Endothelial cell of umbilical vein (primary cell): ENCODE measurements at regions not wholly inside any gene's neighbourhood (a gene's known extent, or its start where the extent isn't known, plus 50 kb on each side); places are given as distances from the start of the nearest gene placed in this dataset.

ENCODE experiments used
- BruUV-seq: library from RNA; stranded (reverse); fragments of 400-500 nt; replicated peaks from 2 replicates; lab custom pipeline; 2021; lab: Mats Ljungman, UMichigan
- CTCF ChIA-PET: fragments of 300-600, 350-600 bp; sonication (Branson Sonifier 250); formaldehyde crosslinking; loops from one replicate; lab custom pipeline; 2021; ENCODE audit warnings: antibody characterized with exemption, inconsistent platforms; lab: Charles Lee
- POLR2A ChIA-PET: fragments of 300-600, 350-600 bp; sonication (Branson Sonifier 250); formaldehyde crosslinking; loops from one replicate; lab custom pipeline; 2021; ENCODE audit warnings: antibody characterized with exemption, inconsistent platforms; lab: Charles Lee
- DNase-seq: peaks from one replicate; pipeline ENCODE4 v3.0.0-alpha.2; 2011; ENCODE audit warnings: low read depth, low spot score
- FAIRE-seq: peaks from 2 replicates; lab custom pipeline; 2011; peaks lifted over from hg19 to GRCh38; lab: Jason Lieb, UNC
- H2AFZ ChIP-seq: 2 replicates; pipeline ENCODE4 v1.6.0; 2012; ENCODE audit warnings: low read depth, low read length, control low read depth, inconsistent platforms
- H3K27ac ChIP-seq: 2 replicates; pipeline ENCODE4 v1.5.1; 2011; ENCODE audit warnings: low read depth, mild to moderate bottlenecking, control low read depth, low read length, moderate library complexity; ENCODE audit not compliant: insufficient read depth
- H3K27me3 ChIP-seq, 2 experiments: 2 replicates each; pipeline versions ENCODE4 v1.6.0 to v1.6.1; 2011; ENCODE audit warnings: low read length in 2 of 2, mixed read lengths in 1 of 2; ENCODE audit not compliant: control insufficient read depth in 2 of 2, insufficient read depth in 2 of 2
- H3K36me3 ChIP-seq, 2 experiments: 2 replicates in 1 of 2; 3 replicates in 1 of 2; pipeline ENCODE4 v1.5.1; 2011; ENCODE audit warnings: low read length in 2 of 2, mild to moderate bottlenecking in 1 of 2, moderate library complexity in 1 of 2; ENCODE audit not compliant: control insufficient read depth in 2 of 2, insufficient read depth in 2 of 2; ENCODE audit errors: extremely low read depth in 1 of 2
- H3K4me1 ChIP-seq: 3 replicates; pipeline ENCODE4 v1.5.1; 2011; ENCODE audit warnings: mild to moderate bottlenecking, low read length; ENCODE audit not compliant: control insufficient read depth, insufficient read depth; ENCODE audit errors: extremely low read depth
- H3K4me2 ChIP-seq: 2 replicates; pipeline ENCODE4 v1.6.1; 2011; ENCODE audit warnings: low read length, control low read depth, mixed read lengths; ENCODE audit not compliant: insufficient read depth
- H3K4me3 ChIP-seq, 3 experiments: fragments of 200-600 bp in 1 of 3; sonication (generic), shearing (Covaris generic) in 1 of 3; replicated peaks in 1 of 3; 2 replicates each; pipeline ENCODE4 v1.5.1; 2011 to 2016; ENCODE audit warnings: control low read depth in 3 of 3, low read length in 3 of 3, mild to moderate bottlenecking in 2 of 3, inconsistent platforms in 1 of 3, low read depth in 1 of 3, moderate library complexity in 1 of 3; ENCODE audit not compliant: insufficient read depth in 1 of 3
- H3K79me2 ChIP-seq: 2 replicates; pipeline ENCODE4 v1.6.0; 2012; ENCODE audit warnings: low read length, inconsistent platforms; ENCODE audit not compliant: control insufficient read depth, insufficient read depth
- H3K9ac ChIP-seq: replicated peaks from 2 replicates; pipeline ENCODE3; 2011; ENCODE audit warnings: low read length, control low read depth; ENCODE audit not compliant: insufficient read depth; ENCODE audit errors: extremely low read depth
- H3K9me1 ChIP-seq: replicated peaks from 3 replicates; pipeline ENCODE4 v1.6.0; 2011; ENCODE audit warnings: mild to moderate bottlenecking, low read length; ENCODE audit not compliant: control insufficient read depth, insufficient read depth; ENCODE audit errors: extremely low read depth
- H3K9me3 ChIP-seq: replicated peaks from 2 replicates; pipeline ENCODE4 v1.5.1; 2012; ENCODE audit warnings: low read length, inconsistent platforms; ENCODE audit not compliant: control insufficient read depth, insufficient read depth
- H4K20me1 ChIP-seq: replicated peaks from 2 replicates; pipeline ENCODE3; 2011; ENCODE audit warnings: mild to moderate bottlenecking, low read length; ENCODE audit not compliant: control insufficient read depth, insufficient read depth; ENCODE audit errors: extremely low read depth
- CTCF ChIP-seq, 2 donors: IDR thresholded peaks; 1 replicate in 1 of 2; 2 replicates in 1 of 2; pipeline ENCODE4 v1.5.1; 2011; ENCODE audit warnings: low read length in 2 of 2, mild to moderate bottlenecking in 2 of 2, moderate library complexity in 2 of 2, control low read depth in 1 of 2, inconsistent platforms in 1 of 2, low read depth in 1 of 2; ENCODE audit not compliant: insufficient read depth in 1 of 2; ENCODE audit errors: extremely low read depth in 1 of 2
- FOS ChIP-seq: IDR thresholded peaks from 2 replicates; pipeline ENCODE4 v1.6.1; 2011; ENCODE audit warnings: mild to moderate bottlenecking, low read length, moderate library complexity, borderline replicate concordance; ENCODE audit not compliant: insufficient read depth
- POLR2A ChIP-seq: IDR thresholded peaks from 2 replicates; pipeline ENCODE4 v1.6.1; 2012; ENCODE audit warnings: low read depth, mild to moderate bottlenecking, control low read depth, low read length
- POLR2AphosphoS5 ChIP-seq: IDR thresholded peaks from 2 replicates; pipeline ENCODE4 v1.6.1; 2012; ENCODE audit warnings: low read depth, mild to moderate bottlenecking, control low read depth, low read length, moderate library complexity; ENCODE audit not compliant: insufficient read depth
- dilution Hi-C: fragments of 300-500 bp; cut with MboI; formaldehyde crosslinking; loops from one replicate; pipeline ENCODE4 v1.15.0; 2019; ENCODE audit warnings: low sequenced_read_pairs; ENCODE audit not compliant: extremely low pct_ligation_motif_present
- intact Hi-C: fragments of 100-400 bp; cut with micrococcal nuclease; formaldehyde crosslinking; loops from one replicate; pipeline ENCODE4 v1.10.0; 2022

GRCh38 chr20:22452442-22453011 is 131.8 kb downstream of the FOXA2 start:
- ChIA-PET CTCF (interaction anchor here (0.6 to 3.4 kb wide), 24 partner anchors 8 to 888 kb away, joined by 3 to 34 read pairs (median 4); no protein-coding TSS in a partner anchor), POLR2A (interaction anchor here (0.7 kb wide), 1 partner anchor 424 kb away, joined by 3 read pairs; no protein-coding TSS in a partner anchor)
- H3K4me2 ChIP-seq, result no peak overlapping the region
- no peak overlapping the region for H3K9ac ChIP-seq
- H2AFZ ChIP-seq, result no peak overlapping the region
- H3K9me1 ChIP-seq, result no peaks in the 10 kb centered on the region
- no peak overlapping the region for H3K4me3 ChIP-seq
- no peaks in the 10 kb centered on the region for H3K9me3 ChIP-seq
- dilution Hi-C loops, result no loop called here
- intact Hi-C loops, result loop anchor here (1.0 to 2.0 kb wide), 3 partner anchors 114 to 232 kb away; no protein-coding TSS in a partner anchor
- H4K20me1 ChIP-seq, result no peaks in the 10 kb centered on the region
- DNase-seq (no peak), FAIRE-seq (no peak)
- BruUV-seq, result no TSS peak
- H3K79me2 ChIP-seq, result no peaks in the 10 kb centered on the region
- H3K27me3 ChIP-seq, result peaks cover 0 to 2% of the 10 kb centered on the region in 2 experiments
- TF ChIP-seq FOS (no peak), POLR2A (no peak), CTCF (IDR thresholded peaks at IDR 0.05; ENCODE audit: extremely low read depth in 1 of 2, insufficient read depth in 1 of 2, low read depth in 1 of 2, low read length in 2 of 2) (no peak), POLR2AphosphoS5 (no peak)
- H3K27ac ChIP-seq, result no peak overlapping the region
- H3K4me1 ChIP-seq, result no peaks in the 10 kb centered on the region
- no peaks in the 10 kb centered on the region for H3K36me3 ChIP-seq

DNA sequence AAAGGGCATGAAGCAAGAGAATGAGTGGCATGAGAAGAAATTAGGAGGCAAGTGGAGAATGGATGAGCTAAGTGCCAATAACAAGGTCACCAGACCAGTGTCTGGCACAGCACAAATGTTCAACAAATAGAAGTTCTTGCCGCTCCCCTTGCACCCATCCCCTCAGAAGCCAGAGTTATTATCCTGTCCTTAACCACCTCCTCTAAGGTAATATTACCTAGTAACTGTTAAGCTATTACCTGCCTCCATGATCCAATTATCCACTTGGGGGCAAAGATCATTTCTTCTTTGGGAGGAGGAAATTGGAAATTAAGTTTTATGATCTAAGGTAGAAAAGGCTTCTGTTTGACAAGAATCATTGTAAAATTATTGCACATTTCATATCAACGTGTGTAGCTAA is 133.8 kb downstream of the FOXA2 start:
- H3K9ac ChIP-seq, result no peak overlapping the region
- no peaks in the 10 kb centered on the region for H3K9me1 ChIP-seq
- no peaks in the 10 kb centered on the region for H3K36me3 ChIP-seq
- no peaks in the 10 kb centered on the region for H3K9me3 ChIP-seq
- BruUV-seq, result no TSS peak
- no peak for DNase-seq
- no peak overlapping the region for H3K27ac ChIP-seq
- FAIRE-seq, result no peak
- H3K27me3 ChIP-seq, result peaks cover 0 to 2% of the 10 kb centered on the region in 2 experiments
- intact Hi-C loops, result no loop called here
- ChIA-PET POLR2A (no interaction called here), CTCF (no interaction called here)
- TF ChIP-seq POLR2AphosphoS5, result no peak
- no peak overlapping the region for H2AFZ ChIP-seq
- H3K4me2 ChIP-seq, result no peak overlapping the region
- H3K79me2 ChIP-seq, result no peaks in the 10 kb centered on the region
- H3K4me1 ChIP-seq, result no peaks in the 10 kb centered on the region
- no peak overlapping the region for H3K4me3 ChIP-seq
- dilution Hi-C loops, result no loop called here
- H4K20me1 ChIP-seq, result no peaks in the 10 kb centered on the region
